ENCODE measurements at regions not wholly inside any gene's neighbourhood (a gene's known extent, or its start where the extent isn't known, plus 50 kb on each side); places are given as distances from the start of the nearest gene placed in this dataset.

DNA sequence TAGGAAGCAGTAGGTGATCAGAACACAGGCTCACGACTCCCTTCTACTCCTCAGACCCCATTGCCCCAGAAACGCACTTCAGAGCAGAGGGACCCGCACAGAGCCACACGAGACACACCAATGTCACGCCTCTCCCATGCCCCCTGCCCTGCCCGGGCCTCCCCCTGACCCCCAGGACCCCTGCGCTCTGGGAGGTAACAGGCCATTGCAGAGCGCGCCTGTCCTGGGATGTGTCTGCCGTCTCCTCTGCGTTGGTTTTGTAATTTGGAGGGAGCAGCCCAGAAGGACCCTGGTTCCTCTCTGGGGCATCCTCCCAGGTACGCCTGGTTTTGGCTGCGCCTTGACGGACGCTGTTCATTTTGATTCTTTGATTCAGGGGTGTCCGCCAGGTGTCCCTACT, 85.4 kb downstream of the UNCX start:
- TF ChIP-seq, protein P1, sequence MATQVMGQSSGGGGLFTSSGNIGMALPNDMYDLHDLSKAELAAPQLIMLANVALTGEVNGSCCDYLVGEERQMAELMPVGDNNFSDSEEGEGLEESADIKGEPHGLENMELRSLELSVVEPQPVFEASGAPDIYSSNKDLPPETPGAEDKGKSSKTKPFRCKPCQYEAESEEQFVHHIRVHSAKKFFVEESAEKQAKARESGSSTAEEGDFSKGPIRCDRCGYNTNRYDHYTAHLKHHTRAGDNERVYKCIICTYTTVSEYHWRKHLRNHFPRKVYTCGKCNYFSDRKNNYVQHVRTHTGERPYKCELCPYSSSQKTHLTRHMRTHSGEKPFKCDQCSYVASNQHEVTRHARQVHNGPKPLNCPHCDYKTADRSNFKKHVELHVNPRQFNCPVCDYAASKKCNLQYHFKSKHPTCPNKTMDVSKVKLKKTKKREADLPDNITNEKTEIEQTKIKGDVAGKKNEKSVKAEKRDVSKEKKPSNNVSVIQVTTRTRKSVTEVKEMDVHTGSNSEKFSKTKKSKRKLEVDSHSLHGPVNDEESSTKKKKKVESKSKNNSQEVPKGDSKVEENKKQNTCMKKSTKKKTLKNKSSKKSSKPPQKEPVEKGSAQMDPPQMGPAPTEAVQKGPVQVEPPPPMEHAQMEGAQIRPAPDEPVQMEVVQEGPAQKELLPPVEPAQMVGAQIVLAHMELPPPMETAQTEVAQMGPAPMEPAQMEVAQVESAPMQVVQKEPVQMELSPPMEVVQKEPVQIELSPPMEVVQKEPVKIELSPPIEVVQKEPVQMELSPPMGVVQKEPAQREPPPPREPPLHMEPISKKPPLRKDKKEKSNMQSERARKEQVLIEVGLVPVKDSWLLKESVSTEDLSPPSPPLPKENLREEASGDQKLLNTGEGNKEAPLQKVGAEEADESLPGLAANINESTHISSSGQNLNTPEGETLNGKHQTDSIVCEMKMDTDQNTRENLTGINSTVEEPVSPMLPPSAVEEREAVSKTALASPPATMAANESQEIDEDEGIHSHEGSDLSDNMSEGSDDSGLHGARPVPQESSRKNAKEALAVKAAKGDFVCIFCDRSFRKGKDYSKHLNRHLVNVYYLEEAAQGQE (IDR thresholded peaks at IDR 0.05; ENCODE audit: insufficient read depth in 1 of 2, low read depth in 2 of 2, low read length in 2 of 2): no peak
- no peak for TF ChIP-seq POLR2AphosphoS5 (IDR thresholded peaks at IDR 0.05; ENCODE audit: low read depth, low read length)
- TF ChIP-seq SIN3A (IDR thresholded peaks at IDR 0.05; ENCODE audit: borderline replicate concordance, insufficient read depth, low read length): no peak
